ENCODE measurements at regions not wholly inside any gene's neighbourhood (a gene's known extent, or its start where the extent isn't known, plus 50 kb on each side); places are given as distances from the start of the nearest gene placed in this dataset.
"Not testable (repeated sequence)": the region's sequence is repeated elsewhere in the genome, so short reads cannot be mapped to it uniquely, and the experiment has no call there.

DNA sequence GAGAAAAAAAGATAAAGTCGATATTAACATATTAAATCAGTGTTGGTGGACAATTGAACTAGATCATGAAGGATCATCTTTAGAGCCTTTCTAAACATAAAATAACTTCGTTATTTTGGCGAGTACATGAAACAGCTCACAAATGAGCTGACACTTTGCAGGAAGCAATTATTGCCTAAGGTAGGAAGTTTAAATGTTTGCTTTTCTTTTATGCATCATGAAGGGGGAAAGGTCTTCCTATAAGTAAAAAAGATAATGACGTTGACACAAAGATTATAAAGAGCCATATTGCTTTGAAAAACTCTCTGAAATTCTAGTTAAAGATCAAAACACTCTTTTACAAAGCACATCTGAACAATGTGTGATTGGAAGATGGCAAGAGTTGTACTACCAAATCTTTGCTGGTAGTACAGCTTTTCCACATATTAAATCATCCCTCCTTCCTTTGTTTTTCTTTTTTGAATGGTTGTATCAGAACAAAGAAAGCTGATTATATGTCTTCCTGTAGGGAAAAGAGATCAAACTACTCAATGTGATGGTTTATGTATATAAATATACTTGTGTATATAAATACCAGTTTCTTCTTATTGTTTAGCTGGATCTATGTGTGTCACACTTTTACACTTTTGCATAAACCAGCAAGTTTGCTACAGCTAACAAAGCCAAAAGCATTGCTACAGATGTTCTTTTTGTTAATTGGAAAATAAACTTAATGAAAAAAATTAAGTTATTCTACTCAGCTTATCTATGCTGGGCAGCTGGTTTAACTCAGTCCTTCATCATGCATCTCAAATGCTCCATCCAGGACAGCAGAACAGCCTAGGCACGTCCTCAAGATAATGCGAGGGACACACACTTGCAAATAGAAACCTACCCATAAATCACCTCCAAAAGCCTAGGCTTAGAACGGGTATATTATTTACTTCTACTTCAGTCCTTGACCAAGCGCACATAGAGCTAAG lies 850.8 kb upstream of the ROBO1 start:
- ATAC-seq (no peak), DNase-seq (ENCODE audit: missing footprints) (no peak)
- intact Hi-C loops (cut with DNase I) = no loop called here

DNA sequence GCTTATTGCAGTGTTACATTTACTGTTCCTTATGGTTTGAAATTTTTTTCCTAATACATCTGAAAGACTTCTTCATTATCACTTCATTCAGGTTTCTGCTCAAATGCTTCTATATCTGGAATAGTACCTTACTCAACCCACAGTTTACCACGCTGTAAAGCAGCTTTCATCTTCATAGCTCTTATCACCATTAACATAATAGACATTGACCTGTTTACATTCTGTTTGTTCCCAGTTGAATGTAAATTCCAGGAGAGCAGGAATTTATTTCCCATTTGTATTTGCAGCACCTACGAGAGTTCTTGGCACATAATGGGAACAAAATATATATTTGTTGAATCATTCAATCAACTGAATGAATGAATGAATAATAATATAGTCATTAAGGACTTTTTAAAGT lies 844.6 kb upstream of the ROBO1 start:
- DNase-seq (ENCODE audit: missing footprints) (no peak), ATAC-seq (no peak)
- intact Hi-C loops (cut with DNase I) = no loop called here

DNA sequence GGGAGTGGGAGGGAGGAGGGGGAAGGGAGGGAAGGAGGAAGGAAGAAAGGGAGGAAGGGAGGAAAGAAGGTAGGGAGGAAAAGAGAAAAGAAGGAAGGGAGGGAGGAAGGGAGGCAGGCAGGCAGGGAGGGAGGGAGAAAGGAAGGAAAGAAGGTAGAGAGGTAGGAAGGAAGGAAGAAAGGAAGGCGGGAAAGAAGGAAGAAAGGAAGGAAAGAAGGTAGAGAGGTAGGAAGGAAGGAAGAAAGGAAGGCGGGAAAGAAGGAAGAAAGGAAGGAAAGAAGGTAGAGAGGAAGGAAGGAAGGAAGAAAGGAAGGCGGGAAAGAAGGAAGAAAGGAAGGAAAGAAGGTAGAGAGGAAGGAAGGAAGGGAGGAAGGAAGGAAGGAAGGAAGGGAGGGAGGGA lies 840.3 kb upstream of the ROBO1 start:
- DNase-seq (ENCODE audit: missing footprints); intact Hi-C loops (cut with DNase I); ATAC-seq: not testable (repeated sequence)

DNA sequence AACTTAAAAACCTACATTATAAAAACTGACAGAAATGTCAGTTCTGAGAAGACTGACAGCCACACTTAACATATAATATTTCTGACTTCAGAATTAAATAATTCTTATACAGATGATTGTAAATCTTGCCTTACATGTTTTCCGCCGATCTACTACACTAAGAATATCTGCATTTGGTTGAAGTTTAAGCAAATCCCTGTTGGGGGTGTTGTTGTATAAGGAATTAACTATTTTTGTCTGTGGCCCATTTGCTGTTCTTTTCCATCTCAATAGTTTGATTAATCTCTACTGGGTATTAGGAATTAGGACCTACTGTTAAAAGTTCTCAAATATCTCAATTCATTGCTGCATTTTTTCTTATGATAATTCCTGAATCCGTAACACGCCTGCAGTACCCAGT lies 838.3 kb upstream of the ROBO1 start:
- DNase-seq (ENCODE audit: missing footprints) (no peak), ATAC-seq (no peak)
- intact Hi-C loops (cut with DNase I) = no loop called here

DNA sequence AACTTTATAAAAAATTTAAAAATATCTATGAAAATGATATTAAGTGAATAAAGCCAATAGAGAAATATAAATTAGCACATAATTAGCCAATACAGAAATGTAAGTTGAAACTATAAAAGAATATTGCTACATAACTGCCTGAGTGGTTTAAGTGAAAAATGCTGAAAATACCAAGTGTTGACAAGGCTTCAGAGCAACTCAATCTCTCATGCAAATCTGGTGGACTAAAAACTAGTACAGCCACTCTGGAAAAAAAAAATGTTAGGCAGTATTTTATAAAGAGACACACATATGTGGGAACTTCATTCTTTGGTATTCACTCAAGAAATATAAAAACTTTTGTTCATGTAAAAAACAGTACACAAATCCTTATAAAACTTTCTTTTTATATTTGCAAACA lies 833.7 kb upstream of the ROBO1 start:
- ATAC-seq (no peak), DNase-seq (ENCODE audit: missing footprints) (no peak)
- intact Hi-C loops (cut with DNase I) = no loop called here

DNA sequence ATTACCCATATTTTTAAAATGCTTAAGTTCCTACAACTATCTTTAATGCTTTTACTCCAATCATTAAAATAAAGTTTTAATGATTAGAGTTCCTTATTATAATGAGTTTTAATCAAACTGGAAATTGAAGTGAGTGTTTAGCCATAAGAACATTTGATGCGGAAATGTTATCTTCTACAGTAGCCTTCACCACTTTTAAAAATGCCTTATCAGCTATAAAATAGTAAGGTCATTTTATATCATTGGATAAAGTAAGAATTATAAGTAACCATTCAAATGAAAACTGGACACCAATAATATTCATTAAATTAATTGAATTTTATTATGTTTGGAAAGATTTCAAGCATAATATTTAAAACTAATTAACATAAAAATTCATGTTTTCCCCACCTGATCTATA lies 825.0 kb upstream of the ROBO1 start:
- ATAC-seq (no peak), DNase-seq (ENCODE audit: missing footprints) (no peak)
- intact Hi-C loops (cut with DNase I) = no loop called here

DNA sequence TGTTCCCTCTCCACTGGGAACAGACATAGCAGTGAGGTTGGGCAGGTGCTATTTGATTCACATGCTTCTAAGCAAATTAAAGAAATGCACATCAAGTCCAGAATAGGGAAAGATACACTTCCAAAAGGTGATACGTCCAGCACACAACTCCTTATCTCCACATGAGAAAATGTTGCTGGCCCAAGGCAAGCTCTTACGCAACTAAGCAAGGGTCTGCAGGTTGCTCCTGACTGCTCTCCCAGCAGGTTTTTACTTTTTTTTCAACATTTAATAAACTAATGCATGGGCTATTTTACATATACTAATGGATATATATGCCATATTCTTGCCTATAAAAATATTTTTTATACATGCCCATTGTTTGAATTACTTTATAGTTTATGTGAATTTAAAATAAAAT lies 818.5 kb upstream of the ROBO1 start:
- no peak for ATAC-seq
- no peak for DNase-seq (ENCODE audit: missing footprints)
- intact Hi-C loops (cut with DNase I) = no loop called here

DNA sequence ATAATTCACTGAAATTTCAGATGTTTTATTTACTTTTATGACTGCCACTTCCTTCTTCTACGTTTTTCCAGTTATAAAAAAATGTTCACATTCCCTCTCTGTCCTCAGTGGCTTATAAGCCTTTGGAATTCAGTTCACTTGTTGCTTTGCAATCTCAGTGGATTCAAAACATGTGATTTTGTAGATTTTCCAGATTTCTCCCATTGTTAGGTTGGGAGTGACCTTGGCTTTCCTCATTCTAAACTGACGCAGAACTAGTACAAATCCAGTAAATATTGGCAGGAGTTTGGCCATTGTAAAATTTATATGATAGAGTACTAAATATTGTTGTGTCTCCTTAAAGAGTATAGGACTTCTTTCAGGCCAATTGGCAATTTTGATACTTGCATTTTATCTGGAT lies 812.3 kb upstream of the ROBO1 start:
- ATAC-seq (no peak), DNase-seq (ENCODE audit: missing footprints) (no peak)
- intact Hi-C loops (cut with DNase I) = no loop called here

DNA sequence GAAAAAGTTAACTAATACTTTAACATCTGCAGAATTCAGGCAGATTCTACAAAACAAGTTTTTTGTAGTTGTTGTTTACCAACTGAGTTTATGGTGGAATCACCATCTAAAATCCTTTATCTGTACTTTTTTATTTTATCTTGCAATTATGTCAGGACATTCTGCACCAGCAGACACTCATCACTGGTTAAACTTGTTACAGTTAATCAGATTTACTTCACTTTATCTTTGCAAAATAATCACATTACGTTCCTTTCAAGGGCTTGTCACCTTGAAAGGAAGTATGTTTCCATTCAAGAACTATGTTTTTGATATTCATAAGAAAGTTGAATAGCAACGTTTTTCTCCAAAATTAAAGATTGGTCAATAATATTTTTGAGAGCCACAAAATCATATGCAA lies 796.6 kb upstream of the ROBO1 start:
- DNase-seq (ENCODE audit: missing footprints) = no peak
- intact Hi-C loops (cut with DNase I) = no loop called here
- ATAC-seq = no peak

DNA sequence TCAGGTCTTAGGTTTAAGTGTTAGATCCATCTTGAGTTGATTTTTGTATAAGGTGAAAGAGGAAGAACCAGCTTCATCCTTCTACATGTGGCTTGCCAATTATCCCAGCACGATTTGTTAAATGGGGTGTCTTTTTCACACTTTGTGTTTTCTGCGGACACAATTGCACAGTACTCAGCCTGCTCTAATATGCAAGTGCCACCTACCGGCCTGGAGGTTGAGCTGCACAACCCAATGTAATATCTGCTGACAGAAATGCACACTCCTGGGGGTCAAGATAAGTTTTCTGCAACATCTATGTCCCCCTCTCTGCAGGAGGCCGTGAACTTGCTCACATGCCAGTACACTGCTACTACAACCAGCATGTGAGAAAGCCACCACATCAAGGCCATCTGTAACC lies 791.9 kb upstream of the ROBO1 start:
- no peak for DNase-seq (ENCODE audit: missing footprints)
- intact Hi-C loops (cut with DNase I) = no loop called here
- no peak for ATAC-seq

DNA sequence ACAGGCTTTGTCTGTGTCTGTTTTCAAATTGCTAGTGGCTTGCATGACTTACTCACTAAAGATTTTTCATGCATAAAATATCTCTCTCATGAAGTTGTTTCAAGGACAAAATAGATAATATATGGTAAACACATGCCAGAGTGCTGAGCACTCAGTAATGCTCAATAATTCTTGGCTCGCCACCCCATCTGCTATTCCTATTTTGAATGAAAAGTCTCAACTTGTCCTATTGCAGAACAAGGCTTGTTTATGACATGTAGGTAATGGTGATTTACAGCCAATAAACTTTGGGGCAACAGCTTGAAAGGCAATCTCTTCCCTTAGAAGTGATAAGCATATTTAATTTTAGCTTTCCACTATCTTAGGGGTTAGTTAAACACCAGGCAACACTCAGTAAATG lies 789.0 kb upstream of the ROBO1 start:
- intact Hi-C loops (cut with DNase I) = no loop called here
- DNase-seq (ENCODE audit: missing footprints) = no peak
- ATAC-seq = no peak

DNA sequence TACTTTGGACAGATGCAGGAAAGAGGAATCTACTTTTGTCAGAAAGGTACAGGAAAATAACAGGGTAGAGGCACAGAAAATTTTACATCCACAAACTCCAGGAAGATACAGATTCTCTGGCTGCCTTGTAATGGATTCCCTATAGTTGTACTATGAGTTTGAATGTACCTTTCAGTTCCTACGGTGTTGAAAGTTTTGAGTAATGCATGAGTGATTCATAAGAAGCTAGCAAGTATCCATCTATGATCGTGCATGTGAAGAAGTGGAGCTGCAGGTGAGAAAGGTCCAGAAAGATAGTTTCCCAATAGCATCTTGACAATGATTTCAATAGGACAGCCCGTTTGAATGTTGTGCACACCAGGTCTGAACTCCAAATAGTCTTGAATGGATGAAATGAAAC lies 786.5 kb upstream of the ROBO1 start:
- intact Hi-C loops (cut with DNase I) = no loop called here
- DNase-seq (ENCODE audit: missing footprints) (no peak), ATAC-seq (no peak)

DNA sequence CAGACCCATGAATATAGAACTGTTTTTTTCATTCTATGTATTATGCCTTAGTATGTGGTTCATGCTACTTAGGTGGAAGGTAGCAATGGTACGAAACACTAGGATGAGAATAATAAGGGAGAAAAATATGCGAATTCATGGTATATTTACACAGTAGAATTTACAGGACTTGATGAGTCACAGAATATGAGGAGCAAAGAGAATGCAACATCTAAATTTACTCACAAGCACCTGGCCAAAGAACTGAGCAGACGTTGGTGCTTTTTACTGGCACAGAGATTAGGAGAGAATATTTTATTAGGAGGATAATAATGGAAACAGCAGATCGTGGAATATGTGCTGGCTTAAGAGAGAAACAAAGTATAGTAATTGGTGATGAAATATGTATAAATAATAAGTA lies 785.4 kb upstream of the ROBO1 start:
- ATAC-seq (no peak), DNase-seq (ENCODE audit: missing footprints) (no peak)
- intact Hi-C loops (cut with DNase I) = no loop called here

DNA sequence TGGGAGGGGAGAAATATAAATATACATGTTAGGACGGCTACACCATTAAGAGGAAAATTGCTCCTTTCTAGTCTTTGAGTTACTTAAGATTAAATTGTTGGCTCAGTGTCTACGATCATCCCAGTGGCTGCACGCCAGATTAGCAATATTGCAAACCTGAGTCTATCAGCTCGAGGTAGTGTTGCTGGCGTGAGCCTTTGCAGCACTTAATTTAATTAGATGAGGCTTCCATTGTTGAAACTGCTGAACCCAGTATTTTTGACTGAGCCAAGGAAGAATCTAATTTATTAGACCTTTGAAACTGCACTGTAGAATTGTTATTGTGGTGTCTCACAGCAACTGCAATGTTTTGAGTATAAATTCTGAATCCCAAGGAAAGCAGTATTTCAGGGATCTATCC lies 782.4 kb upstream of the ROBO1 start:
- ATAC-seq (no peak), DNase-seq (ENCODE audit: missing footprints) (no peak)
- intact Hi-C loops (cut with DNase I) = no loop called here

DNA sequence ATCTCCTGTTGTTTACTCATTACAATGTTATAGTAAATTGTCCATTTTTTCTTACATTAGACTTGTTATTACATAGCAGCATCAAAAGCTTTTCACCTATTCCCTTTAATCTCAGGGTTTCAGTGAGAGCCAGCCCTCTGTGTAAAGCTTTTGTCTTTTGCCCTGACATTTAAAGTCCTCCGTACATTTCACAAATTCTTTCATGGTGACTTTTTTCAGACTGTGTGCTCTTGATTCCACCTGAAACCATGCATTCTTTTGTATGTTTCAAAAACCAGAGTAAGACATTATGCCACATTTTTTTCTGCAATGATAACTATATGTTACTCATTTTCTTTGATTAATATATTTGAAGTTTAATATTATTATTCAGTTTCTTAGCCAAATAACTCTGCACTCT lies 781.4 kb upstream of the ROBO1 start:
- DNase-seq (ENCODE audit: missing footprints) (no peak), ATAC-seq (no peak)
- intact Hi-C loops (cut with DNase I) = no loop called here

DNA sequence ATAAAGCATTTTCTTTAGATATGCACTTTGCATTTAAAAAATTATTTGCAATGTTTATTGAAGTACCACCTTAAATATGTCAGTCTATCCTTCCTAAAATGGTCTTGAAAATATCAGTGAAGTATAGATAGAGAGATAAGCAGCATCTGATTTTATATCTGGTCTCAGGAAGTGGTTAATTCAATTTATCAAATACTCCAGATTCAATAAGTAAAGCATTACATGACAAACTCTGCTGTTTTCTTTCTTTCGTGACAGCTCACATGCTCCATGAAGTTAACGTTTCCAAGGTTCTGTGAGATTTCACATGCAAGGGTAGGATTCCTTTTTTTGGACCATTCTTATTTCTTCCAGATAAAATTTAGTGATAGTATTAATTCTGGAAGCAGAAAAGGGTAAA lies 775.4 kb upstream of the ROBO1 start:
- ATAC-seq (no peak), DNase-seq (ENCODE audit: missing footprints) (no peak)
- intact Hi-C loops (cut with DNase I) = no loop called here

DNA sequence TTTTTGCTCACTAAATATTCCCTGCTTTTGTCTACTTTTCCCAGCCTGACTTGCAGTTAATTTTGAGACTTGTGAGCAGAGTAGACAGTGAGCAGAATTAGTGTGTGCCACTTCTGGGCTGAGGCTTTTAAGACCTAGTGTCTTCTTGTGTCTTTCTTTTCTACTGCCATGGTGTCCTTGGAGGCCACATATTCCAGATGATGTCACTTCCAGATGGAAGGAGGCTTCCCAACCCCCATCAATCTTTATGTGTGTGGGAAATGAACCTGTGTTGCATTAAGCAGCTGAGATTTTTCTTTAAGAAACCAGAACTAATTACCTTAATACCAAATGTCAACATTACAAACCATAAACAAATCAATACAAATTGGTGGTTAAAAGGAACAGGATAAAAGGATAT lies 774.7 kb upstream of the ROBO1 start:
- DNase-seq (ENCODE audit: missing footprints) = no peak
- intact Hi-C loops (cut with DNase I) = no loop called here
- ATAC-seq = no peak

DNA sequence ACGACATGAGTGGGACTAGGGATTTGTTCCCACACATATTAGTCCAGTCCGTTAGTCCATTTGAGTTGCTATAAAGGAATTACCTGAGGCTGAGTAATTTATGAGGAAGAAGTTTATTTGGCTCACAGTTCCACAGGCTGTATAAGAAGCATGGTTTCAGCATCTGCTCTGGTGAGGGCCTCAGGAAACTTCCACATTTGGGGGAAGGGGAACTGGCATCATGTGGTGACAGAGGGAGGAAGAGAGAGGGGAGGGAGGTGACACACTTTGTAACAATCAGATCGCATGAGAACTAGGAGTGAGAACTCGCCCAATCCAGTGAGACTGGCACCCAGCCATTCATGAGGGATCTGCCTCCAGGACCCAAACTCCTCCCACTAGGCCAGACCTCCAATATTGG lies 769.9 kb upstream of the ROBO1 start:
- no peak for DNase-seq (ENCODE audit: missing footprints)
- intact Hi-C loops (cut with DNase I) = no loop called here
- ATAC-seq = no peak

DNA sequence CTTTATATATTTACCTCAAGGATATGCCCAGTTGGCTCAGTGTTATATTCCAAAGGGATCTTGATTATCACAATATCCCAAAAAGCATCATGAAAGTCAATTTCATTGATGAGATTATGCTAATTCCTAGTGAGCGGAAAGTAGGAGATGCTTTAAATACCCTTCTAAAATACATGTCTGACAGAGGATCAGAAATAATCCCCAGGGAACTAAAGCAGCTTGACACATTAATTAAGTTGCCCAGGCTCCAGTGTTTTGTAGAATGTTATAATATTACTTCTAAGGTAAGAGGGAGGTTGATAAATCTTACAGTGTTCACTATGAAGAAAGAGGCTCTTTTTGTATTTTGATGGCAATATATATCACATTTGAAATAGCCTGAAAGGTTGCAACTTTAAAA lies 767.5 kb upstream of the ROBO1 start:
- DNase-seq (ENCODE audit: missing footprints) (no peak), ATAC-seq (no peak)
- intact Hi-C loops (cut with DNase I) = no loop called here

DNA sequence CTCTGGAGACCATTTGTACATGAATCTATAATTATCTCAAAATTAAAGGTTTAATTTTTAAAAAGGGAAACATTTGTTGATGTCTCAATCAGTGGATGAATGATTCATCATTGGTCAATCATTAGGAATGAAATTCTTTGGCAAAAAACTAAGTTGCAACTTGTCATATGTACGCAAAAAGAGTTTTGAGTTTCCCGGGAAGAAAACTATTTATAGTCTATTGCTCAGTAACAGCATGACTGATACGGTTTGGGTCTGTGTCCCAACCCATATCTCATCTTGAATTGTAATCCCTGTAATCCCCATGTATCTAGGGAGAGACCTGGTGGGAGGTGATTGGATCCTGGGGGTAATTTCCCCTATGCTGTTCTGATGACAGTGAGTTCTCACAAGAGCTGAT lies 765.8 kb upstream of the ROBO1 start:
- intact Hi-C loops (cut with DNase I) = no loop called here
- no peak for ATAC-seq

DNA sequence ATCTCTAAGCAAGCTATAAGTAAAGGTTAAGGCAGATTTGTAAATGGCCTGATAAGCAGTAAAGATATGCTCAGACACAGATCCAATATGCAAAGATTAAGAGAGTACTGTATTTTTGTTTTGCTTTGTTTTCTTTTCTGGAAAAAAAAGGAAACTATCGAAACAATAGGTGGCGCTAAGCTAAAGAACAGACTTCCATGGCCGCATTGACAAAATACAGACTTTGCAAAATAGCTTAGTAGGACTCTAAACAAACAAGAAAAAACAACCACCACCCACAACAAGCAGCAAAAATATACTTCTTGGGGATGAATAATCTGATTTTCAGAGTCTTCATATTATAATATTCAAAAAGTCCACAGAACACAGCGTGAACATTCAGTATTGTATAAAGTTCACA lies 758.4 kb upstream of the ROBO1 start:
- no peak for ATAC-seq
- no peak for DNase-seq (ENCODE audit: missing footprints)
- intact Hi-C loops (cut with DNase I) = no loop called here

More for the DNA sequence above, 765.8 kb upstream of the ROBO1 start:
- no peak for DNase-seq (ENCODE audit: missing footprints)
